Neuronal stem cell (in vitro differentiated cells): ENCODE measurements at regions not wholly inside any gene's neighbourhood (a gene's known extent, or its start where the extent isn't known, plus 50 kb on each side); places are given as distances from the start of the nearest gene placed in this dataset.
A peak's percentile ranks its signal among the peaks of the same experiment; 100 is the strongest.

Experiments used
- DNase-seq: peaks from one replicate; pipeline ENCODE4 v3.0.0-alpha.2; 2013; ENCODE audit warnings: low spot score
- H2AFZ ChIP-seq: one replicate; pipeline ENCODE4 v1.6.1; 2013; ENCODE audit warnings: mild to moderate bottlenecking, low read length, inconsistent platforms
- H2AK5ac ChIP-seq: 2 replicates; pipeline ENCODE4 v1.6.1; 2013; ENCODE audit warnings: low read depth, mild to moderate bottlenecking, inconsistent platforms, low read length, moderate library complexity, mixed read lengths
- H2BK120ac ChIP-seq: 2 replicates; pipeline ENCODE4 v1.6.1; 2013; ENCODE audit warnings: low read depth, mild to moderate bottlenecking, inconsistent platforms, low read length, moderate library complexity, mixed read lengths
- H2BK12ac ChIP-seq: one replicate; pipeline ENCODE4 v1.6.1; 2013; ENCODE audit warnings: low read length, inconsistent platforms
- H2BK15ac ChIP-seq: 2 replicates; pipeline ENCODE4 v1.6.1; 2013; ENCODE audit warnings: mild to moderate bottlenecking, low read length, inconsistent platforms, mixed read lengths
- H2BK5ac ChIP-seq: one replicate; pipeline ENCODE4 v1.6.1; 2013; ENCODE audit warnings: inconsistent platforms, mild to moderate bottlenecking, low read length, moderate library complexity
- H3K14ac ChIP-seq: one replicate; pipeline ENCODE4 v1.6.1; 2013; ENCODE audit warnings: low read length, inconsistent platforms
- H3K18ac ChIP-seq: 2 replicates; pipeline ENCODE4 v1.6.1; 2013; ENCODE audit warnings: low read length, inconsistent platforms
- H3K23ac ChIP-seq: 2 replicates; pipeline ENCODE4 v1.6.1; 2013; ENCODE audit warnings: low read depth, mild to moderate bottlenecking, mixed read lengths, low read length, inconsistent platforms; ENCODE audit not compliant: poor library complexity
- H3K27ac ChIP-seq: replicated peaks from 3 replicates; pipeline ENCODE4 v1.5.1; 2013; ENCODE audit warnings: low read length, inconsistent platforms
- H3K27me3 ChIP-seq, 3 experiments: 2 replicates each; pipeline ENCODE4 v1.6.1; 2013; ENCODE audit warnings: low read length in 3 of 3, mild to moderate bottlenecking in 2 of 3, inconsistent platforms in 1 of 3, low read depth in 1 of 3, mixed read lengths in 1 of 3, moderate library complexity in 1 of 3; ENCODE audit not compliant: control insufficient read depth in 3 of 3, insufficient read depth in 3 of 3
- H3K36me3 ChIP-seq, 2 donors: replicated peaks in 1 of 2; 2 replicates each; pipeline ENCODE4 v1.6.1; 2013; ENCODE audit warnings: low read length in 2 of 2; ENCODE audit not compliant: control insufficient read depth in 2 of 2, insufficient read depth in 2 of 2
- H3K4ac ChIP-seq: 2 replicates; pipeline ENCODE4 v1.6.1; 2013; ENCODE audit warnings: inconsistent platforms, mild to moderate bottlenecking, low read length, moderate library complexity
- H3K4me1 ChIP-seq, 2 donors: 1 replicate in 1 of 2; 2 replicates in 1 of 2; pipeline ENCODE4 v1.6.1; 2013; ENCODE audit warnings: low read length in 2 of 2, low read depth in 1 of 2; ENCODE audit not compliant: control insufficient read depth in 2 of 2, insufficient read depth in 1 of 2
- H3K4me2 ChIP-seq: one replicate; pipeline ENCODE4 v1.6.1; 2013; ENCODE audit warnings: mild to moderate bottlenecking, low read length, inconsistent platforms; ENCODE audit not compliant: insufficient read depth, poor library complexity, severe bottlenecking
- H3K4me3 ChIP-seq, 2 donors: 2 replicates each; pipeline ENCODE4 v1.5.1; 2013; ENCODE audit warnings: low read length in 2 of 2, mild to moderate bottlenecking in 2 of 2, inconsistent platforms in 1 of 2, moderate library complexity in 1 of 2
- H3K79me1 ChIP-seq: one replicate; pipeline ENCODE4 v1.6.1; 2013; ENCODE audit warnings: low read depth, mild to moderate bottlenecking, inconsistent platforms, low read length, moderate library complexity
- H3K9ac ChIP-seq: one replicate; pipeline ENCODE4 v1.6.1; 2013; ENCODE audit warnings: mild to moderate bottlenecking, low read depth, low read length, inconsistent platforms; ENCODE audit not compliant: poor library complexity
- H3K9me3 ChIP-seq, 2 donors: replicated peaks in 1 of 2; 2 replicates each; pipeline versions ENCODE3 to v1.6.1; 2013; ENCODE audit warnings: low read length in 2 of 2, mild to moderate bottlenecking in 2 of 2, inconsistent platforms in 1 of 2, low read depth in 1 of 2, mixed read lengths in 1 of 2, moderate library complexity in 1 of 2; ENCODE audit not compliant: control insufficient read depth in 2 of 2, insufficient read depth in 1 of 2
- H4K8ac ChIP-seq: one replicate; pipeline ENCODE4 v1.6.1; 2013; ENCODE audit warnings: low read depth, mild to moderate bottlenecking, inconsistent platforms, low read length, moderate library complexity
- H4K91ac ChIP-seq: one replicate; pipeline ENCODE4 v1.6.1; 2013; ENCODE audit warnings: low read length, low read depth, mild to moderate bottlenecking, inconsistent platforms; ENCODE audit not compliant: poor library complexity
- WGBS, 2 donors: extraction: QIAGEN DNeasy Blood & Tissue Kit; methylation state at CpG; one replicate each; pipeline ENCODE4 v1.1.7; 2013; ENCODE audit warnings: missing lambda C conversion rate in 2 of 2, mixed read lengths in 1 of 2; ENCODE audit not compliant: insufficient read length in 2 of 2, insufficient replicate concordance in 1 of 2; ENCODE audit errors: extremely low coverage in 2 of 2; 5-methylcytosine and 5-hydroxymethylcytosine counted together

DNA sequence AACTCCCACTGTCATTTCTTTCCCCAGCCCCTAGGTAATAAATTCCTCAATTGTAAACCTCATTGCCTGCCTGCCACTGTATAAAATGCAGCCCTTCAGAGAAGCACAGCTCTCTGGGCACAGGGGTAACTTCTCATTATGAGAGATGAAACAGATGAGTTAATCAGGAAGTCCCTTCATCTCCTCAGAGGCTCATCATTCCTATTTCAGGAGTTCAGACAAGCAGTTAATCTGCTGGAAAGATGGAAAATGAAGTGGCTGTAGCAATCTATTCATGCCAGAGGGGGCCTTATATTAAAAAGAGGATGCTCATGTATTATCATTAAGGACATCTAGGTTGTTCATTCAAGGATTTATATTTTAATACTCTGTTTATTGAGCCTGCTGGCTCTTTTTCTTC lies 519.5 kb upstream of the LMCD1 start:
- Histone ChIP-seq H3K9ac (no peak overlapping the region), H3K18ac (no peak overlapping the region), H3K9me3 (no peaks in the 10 kb centered on the region), H2BK120ac (no peak overlapping the region), H2BK5ac (no peak overlapping the region), H3K23ac (no peak overlapping the region), H2AK5ac (no peak overlapping the region), H3K79me1 (no peaks in the 10 kb centered on the region), H2BK12ac (no peak overlapping the region), H2BK15ac (no peak overlapping the region), H3K4me2 (no peak overlapping the region), H4K91ac (no peak overlapping the region), H2AFZ (no peak overlapping the region), H3K14ac (no peak overlapping the region), H3K4me1 (peaks cover 0 to 11% of the 10 kb centered on the region in 2 donors), H3K4me3 (no peak overlapping the region), H3K27me3 (no peaks in the 10 kb centered on the region), H3K27ac (no peak overlapping the region), H3K4ac (no peak overlapping the region), H3K36me3 (no peaks in the 10 kb centered on the region), H4K8ac (no peak overlapping the region)
- DNase-seq, result no peak

- no CpG with 5 or more reads among the region's 4 CpGs for WGBS, 2 donors
- no peak overlapping the region for H3K23ac ChIP-seq
- no peak overlapping the region for H3K4me2 ChIP-seq
- H2BK5ac ChIP-seq, result no peak overlapping the region
- peaks cover 0 to 2% of the 10 kb centered on the region in 2 donors for H3K4me1 ChIP-seq
- no peak overlapping the region for H2BK12ac ChIP-seq
- no peaks in the 10 kb centered on the region for H3K36me3 ChIP-seq
- no peaks in the 10 kb centered on the region for H3K9me3 ChIP-seq
- no peak overlapping the region for H3K4ac ChIP-seq
- H3K79me1 ChIP-seq, result no peaks in the 10 kb centered on the region
- H3K9ac ChIP-seq, result no peak overlapping the region
- DNase-seq, result peak; percentile 57
- no peak overlapping the region for H2AK5ac ChIP-seq
- H2BK120ac ChIP-seq, result no peak overlapping the region
- no peak overlapping the region for H4K8ac ChIP-seq
- no peak overlapping the region for H3K4me3 ChIP-seq
- H3K27ac ChIP-seq, result no peak overlapping the region
- H3K18ac ChIP-seq, result no peak overlapping the region
- H3K14ac ChIP-seq, result no peak overlapping the region
- H3K27me3 ChIP-seq, result no peaks in the 10 kb centered on the region
- H2AFZ ChIP-seq, result no peak overlapping the region
- no peak overlapping the region for H4K91ac ChIP-seq
- no peak overlapping the region for H2BK15ac ChIP-seq
Observed at GRCh38 chr3:7999384-7999783, 502.2 kb upstream of the LMCD1 start.

GRCh38 chr3:8001307-8001706 lies 500.3 kb upstream of the LMCD1 start:
- no CpG with 5 or more reads among the region's 1 CpG for WGBS, 2 donors
- Histone ChIP-seq H3K4ac (no peak overlapping the region), H3K9me3 (no peaks in the 10 kb centered on the region), H2BK5ac (no peak overlapping the region), H3K4me3 (no peak overlapping the region), H3K4me1 (peaks cover 0 to 2% of the 10 kb centered on the region in 2 donors), H3K27ac (no peak overlapping the region), H2BK15ac (no peak overlapping the region), H2BK120ac (no peak overlapping the region), H2AFZ (no peak overlapping the region), H3K9ac (no peak overlapping the region), H3K18ac (no peak overlapping the region), H3K36me3 (no peaks in the 10 kb centered on the region), H3K27me3 (no peaks in the 10 kb centered on the region), H3K14ac (no peak overlapping the region), H4K91ac (no peak overlapping the region), H2BK12ac (no peak overlapping the region), H2AK5ac (no peak overlapping the region), H4K8ac (no peak overlapping the region), H3K4me2 (no peak overlapping the region), H3K79me1 (no peaks in the 10 kb centered on the region), H3K23ac (no peak overlapping the region)
- no peak for DNase-seq

GRCh38 chr3:8001712-8002111 lies 499.9 kb upstream of the LMCD1 start:
- Histone ChIP-seq H2BK12ac (no peak overlapping the region), H2BK120ac (no peak overlapping the region), H3K4ac (no peak overlapping the region), H4K91ac (no peak overlapping the region), H3K9me3 (no peaks in the 10 kb centered on the region), H3K27ac (no peak overlapping the region), H2AK5ac (no peak overlapping the region), H3K9ac (no peak overlapping the region), H3K4me1 (peaks cover 0 to 2% of the 10 kb centered on the region in 2 donors), H4K8ac (no peak overlapping the region), H3K18ac (no peak overlapping the region), H2BK5ac (no peak overlapping the region), H3K4me2 (no peak overlapping the region), H3K14ac (no peak overlapping the region), H3K79me1 (no peaks in the 10 kb centered on the region), H3K36me3 (no peaks in the 10 kb centered on the region), H3K27me3 (no peaks in the 10 kb centered on the region), H3K23ac (no peak overlapping the region), H2BK15ac (no peak overlapping the region), H3K4me3 (no peak overlapping the region), H2AFZ (no peak overlapping the region)
- DNase-seq, result no peak
- no CpG with 5 or more reads among the region's 6 CpGs for WGBS, 2 donors
